GM21825 (cell line): ENCODE measurements at regions not wholly inside any gene's neighbourhood (a gene's known extent, or its start where the extent isn't known, plus 50 kb on each side); places are given as distances from the start of the nearest gene placed in this dataset.
"Not testable (repeated sequence)": the region's sequence is repeated elsewhere in the genome, so short reads cannot be mapped to it uniquely, and the experiment has no call there.

Source experiments
- ATAC-seq: cut with Tn5 transposase; IDR thresholded peaks from one replicate; pipeline ENCODE4 v1.9.1; 2021; ENCODE audit warnings: mild to moderate bottlenecking, moderate library complexity; ENCODE audit not compliant: unreplicated experiment

GRCh38 chr13:40373608-40374007 lies 292.8 kb downstream of the FOXO1 start:
- ATAC-seq: not testable (repeated sequence)

DNA sequence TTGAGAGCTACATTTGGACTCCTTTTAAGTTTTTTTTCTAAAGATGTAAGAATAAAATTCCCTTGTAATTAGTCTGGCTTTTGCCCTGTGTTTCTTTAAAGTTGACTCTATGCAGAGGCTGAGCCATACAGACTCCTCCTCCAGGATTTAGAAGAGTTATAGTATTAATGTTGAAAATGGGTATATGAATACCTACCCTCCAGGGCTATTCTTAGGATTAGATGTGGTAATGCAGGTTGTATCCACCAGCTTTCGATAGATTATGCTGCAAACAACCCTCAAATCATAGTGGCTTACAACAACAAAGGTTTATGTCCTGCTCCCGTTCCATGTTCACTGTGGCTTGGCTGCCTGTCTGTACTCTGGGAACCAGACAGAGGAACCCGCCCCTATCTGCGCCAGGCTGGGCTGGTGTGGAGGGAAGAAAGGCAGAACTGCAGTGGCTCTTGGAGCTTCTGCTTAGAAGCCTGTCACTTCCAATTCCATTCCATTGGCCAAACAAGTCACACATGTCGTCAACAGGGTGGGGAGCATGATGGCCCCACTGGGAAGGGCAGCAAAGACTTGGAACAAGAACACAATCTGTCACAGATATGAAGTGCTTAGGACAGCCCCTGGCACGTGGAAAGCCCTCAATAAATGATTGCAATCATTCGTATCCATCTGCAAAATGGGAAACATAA lies 290.8 kb downstream of the FOXO1 start:
- ATAC-seq: no peak

DNA sequence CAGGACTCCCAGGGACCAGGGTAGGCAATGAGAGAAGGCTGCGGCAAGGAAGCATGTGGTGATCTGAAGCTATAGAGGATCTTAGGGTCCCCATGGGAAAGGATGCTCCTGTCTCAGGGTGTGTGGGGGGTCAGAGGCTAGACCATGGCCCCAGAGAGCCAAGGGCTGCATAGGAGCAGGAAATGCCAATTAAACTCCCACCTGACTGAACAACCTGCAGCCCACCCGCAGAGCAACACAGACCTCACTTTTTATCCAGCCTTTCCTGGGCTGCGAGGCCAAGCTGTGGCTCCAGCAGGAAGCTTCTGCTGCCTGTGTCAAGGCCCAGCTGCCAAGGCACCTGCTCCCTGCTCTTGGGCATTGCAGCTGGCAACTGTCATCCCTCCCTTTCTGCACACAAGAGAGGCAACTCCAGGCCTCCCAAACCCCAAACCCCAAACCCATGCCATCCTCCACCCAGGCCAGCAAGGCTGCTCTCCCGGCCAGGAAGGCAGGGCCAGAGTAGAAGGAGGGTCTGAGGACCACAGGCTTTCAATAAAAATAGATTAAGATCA lies 290.1 kb downstream of the FOXO1 start:
- ATAC-seq: no peak

- ATAC-seq: no peak
Measured at GRCh38 chr13:40376867-40377535, 289.4 kb downstream of the FOXO1 start.

DNA sequence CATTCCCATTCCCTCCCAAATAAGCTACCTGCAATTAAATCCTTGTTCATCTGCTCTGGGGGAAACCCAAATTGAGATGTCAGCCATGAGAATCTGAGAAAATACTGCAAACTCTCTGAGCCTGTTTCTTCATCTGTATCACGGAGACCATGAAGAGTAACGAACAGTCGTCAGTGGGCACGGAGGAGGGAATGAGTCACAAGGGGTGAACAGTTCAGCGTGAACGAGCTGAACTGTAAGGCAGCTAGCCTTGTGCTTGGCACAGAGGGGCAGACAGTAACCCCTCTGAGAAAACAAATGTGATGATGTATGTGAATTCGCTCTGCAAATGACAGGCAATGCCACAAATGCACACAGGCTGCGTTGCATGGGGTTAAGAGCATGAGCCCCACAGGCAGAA lies 288.7 kb downstream of the FOXO1 start:
- ATAC-seq: no peak

- no peak for ATAC-seq
Measured at GRCh38 chr13:40379196-40379595, 287.2 kb downstream of the FOXO1 start.

- no peak for ATAC-seq
Measured at GRCh38 chr13:40379794-40380578, 286.5 kb downstream of the FOXO1 start.

- ATAC-seq: no peak
Measured at GRCh38 chr13:40381935-40382764, 284.3 kb downstream of the FOXO1 start.

GRCh38 chr13:40383132-40383531 lies 283.3 kb downstream of the FOXO1 start:
- ATAC-seq: no peak

DNA sequence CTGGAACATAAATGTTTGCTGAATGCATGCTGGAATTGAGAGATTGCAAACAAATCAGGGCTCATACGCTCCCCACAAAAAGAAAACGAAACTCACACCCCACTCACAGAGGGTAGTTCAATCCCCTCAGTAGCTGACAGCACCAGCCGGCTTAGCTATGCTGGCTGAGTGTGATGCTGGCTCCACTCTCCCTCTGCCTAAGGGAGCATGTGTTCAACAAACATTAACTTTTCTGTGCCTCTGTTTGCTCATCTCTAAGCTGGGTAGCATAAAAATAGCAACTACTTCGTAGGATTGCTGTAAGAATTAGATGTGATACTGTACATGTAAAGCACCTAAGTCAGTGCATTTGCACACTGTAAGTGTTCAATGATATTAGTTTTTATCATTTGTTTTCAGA lies 282.6 kb downstream of the FOXO1 start:
- no peak for ATAC-seq

DNA sequence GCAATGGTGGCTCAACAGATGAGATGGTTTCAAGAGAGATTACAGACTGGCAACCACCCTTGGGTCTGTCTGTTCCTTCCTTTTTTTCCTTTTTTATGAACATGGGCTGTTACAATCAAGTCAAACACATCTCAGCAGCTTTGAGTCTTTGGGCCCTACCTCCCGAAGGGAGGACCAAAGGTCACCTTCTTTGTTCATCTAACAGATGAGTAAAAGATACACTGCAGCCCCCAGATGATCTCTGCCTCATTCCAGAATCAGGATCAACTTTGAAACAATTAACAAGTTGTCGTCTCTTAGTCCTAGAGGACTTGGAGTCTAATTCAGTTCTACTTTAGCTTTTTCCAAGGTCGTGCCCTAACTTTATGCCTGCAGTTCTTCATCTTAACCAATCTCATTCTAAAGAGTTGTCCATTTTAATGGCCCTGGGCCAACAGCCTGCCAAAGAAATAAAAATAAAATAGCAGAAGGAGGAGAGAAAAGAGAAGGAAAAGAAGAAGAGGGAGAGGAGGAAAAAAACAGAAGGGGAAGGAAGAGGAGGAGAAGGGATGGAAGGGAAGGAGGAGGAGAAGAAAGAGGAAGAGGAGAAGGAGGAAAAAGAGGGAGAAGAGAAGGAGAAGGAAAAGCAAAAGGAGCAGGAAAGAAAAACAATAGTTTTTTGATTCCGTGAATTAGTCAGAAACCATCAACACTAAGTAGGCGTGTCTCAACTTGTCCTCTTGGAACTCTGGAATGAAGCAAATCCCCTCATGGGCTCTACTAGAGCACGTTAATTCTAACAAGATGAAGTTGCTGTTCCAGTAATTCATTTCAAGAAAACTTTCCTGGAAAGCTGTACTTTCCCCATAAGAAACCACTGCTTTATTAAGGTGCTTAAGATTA lies 281.2 kb downstream of the FOXO1 start:
- no peak for ATAC-seq

DNA sequence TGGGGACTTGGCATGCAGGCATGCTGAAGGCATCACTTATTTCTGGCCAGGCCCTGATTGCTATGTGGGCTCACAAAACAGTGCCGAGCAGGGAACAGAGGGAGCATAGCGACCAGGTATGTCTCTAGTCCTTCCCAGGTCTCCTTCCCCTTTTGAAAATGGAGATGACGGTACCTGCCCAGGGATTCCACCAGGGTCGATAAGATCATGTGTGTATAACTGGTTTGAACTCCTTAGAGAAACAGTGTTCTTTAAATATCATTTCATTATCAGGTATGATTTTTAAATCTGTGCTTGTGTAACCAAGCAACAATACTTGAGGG lies 280.6 kb downstream of the FOXO1 start:
- no peak for ATAC-seq

- ATAC-seq: no peak
Measured at GRCh38 chr13:40386586-40386985, 279.9 kb downstream of the FOXO1 start.

DNA sequence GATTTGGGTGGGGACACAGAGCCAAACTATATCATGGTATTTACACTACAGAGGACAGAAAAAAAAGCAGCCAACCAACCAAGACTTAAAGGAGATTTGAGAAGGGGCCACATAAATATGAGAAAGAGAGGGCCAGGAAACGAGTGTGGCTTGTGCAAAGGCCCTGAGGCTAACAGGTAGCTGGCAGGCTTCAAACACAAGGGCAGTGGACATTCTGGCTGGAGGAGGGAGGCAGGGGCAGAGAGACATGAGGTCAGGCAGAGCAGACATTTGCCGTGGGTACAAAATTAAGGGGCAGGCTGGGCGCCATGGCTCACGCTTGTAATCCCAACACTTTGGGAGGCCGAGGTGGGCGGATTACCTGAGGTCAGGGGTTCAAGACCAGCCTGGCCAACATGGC lies 278.7 kb downstream of the FOXO1 start:
- ATAC-seq: no peak

- peak; percentile 100 for ATAC-seq
Measured at GRCh38 chr13:40388617-40389016, 277.8 kb downstream of the FOXO1 start.

DNA sequence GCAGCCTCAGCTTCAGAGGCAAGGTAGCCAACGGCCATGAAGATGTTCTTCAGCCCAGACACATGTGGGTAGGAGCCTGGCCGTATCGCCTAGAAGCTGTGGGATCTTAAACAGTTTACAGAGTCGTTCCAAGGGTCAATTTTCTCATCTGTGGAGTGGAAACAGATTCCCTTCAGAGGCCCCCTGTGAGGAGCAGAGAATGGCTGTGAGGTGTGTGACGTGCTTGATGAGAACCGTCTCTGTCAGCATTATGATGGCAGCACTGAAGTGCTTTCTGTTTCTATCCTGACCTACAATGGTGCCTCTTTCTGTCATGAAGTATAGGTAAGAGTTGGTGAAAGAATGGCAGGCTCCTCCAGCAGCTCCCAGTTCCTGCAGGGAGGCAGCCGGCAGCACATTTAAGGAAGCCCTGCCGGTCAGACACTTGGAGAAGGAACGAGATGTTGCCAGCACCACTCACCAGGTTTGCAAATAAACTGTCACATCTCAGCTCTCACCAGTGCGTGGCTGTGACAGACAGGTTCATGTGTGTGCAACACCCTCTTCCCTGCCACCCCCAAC lies 277.3 kb downstream of the FOXO1 start:
- peak; percentile 34 for ATAC-seq

DNA sequence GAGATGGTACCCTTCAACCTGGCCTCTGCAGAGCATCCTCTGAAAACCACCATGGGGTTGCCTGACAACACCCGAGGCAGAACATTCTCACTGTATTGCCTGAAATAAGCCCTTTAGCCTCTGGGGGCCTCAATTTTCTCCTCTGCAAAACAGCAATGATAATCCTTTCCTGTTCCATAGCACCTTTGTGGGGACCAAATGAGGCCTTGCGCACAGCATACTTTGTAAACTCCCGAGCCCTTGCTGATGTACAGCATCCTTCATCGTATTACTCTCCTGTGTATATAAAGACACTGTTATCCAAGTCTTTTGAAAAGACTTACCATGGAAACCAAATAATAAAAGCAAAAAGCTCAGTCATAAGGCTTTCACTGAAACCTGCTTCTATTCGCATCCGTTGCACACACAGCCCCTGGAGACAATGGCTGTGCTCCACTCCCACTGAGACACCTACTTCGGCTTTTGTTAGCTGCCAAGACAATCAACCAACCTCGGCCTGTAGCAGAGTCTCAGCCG lies 276.0 kb downstream of the FOXO1 start:
- no peak for ATAC-seq

DNA sequence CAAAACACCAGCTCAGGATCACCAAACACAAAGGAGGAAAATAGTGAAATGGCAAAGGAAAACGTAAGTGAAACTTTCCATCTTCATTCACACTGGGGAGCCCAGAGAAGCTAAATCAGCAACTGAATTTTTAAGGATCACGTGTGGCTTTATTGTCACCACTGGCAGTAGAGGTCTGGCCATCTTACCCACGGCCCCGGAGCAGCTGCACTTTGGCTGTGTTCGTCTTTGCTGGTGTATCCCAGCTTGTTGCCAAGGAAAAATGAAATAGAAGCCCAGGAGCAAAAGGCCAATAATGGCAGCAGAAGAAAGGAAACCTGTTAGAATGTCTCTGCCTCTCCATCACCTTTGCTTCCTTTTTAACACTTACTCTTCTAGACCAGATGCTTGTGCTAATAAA lies 274.7 kb downstream of the FOXO1 start:
- no peak for ATAC-seq

GRCh38 chr13:40394304-40394985 lies 272.0 kb downstream of the FOXO1 start:
- no peak for ATAC-seq
